SK-N-SH (cell line): ENCODE measurements at regions not wholly inside any gene's neighbourhood (a gene's known extent, or its start where the extent isn't known, plus 50 kb on each side); places are given as distances from the start of the nearest gene placed in this dataset.

Experiments
- CTCF ChIA-PET: fragments of 300-600, 350-600 bp; formaldehyde crosslinking; extraction: SDS; loops from one replicate; lab custom pipeline; 2021; lab: Yijun Ruan, JAX
- POLR2A ChIA-PET: fragments of 350-600 bp; sonication (Branson Sonifier 250); formaldehyde crosslinking; extraction: SDS; loops from one replicate; lab custom pipeline; 2020; ENCODE audit warnings: antibody characterized with exemption, inconsistent platforms; lab: Yijun Ruan, JAX
- DNase-seq: peaks from one replicate; pipeline ENCODE4 v3.0.0; 2012
- H2AFZ ChIP-seq: fragments of 200-600 bp; sonication (generic); 2 replicates; pipeline ENCODE4 v1.8.1; 2016; ENCODE audit warnings: antibody characterized with exemption, mild to moderate bottlenecking, low read depth
- H3F3A ChIP-seq: fragments of 200-600 bp; sonication (generic); replicated peaks from 2 replicates; pipeline ENCODE3; 2016; ENCODE audit warnings: antibody characterized with exemption, mild to moderate bottlenecking; ENCODE audit not compliant: insufficient read depth
- H3K27ac ChIP-seq, 2 experiments: fragments of 200-500 bp in 1 of 2; fragments of 200-600 bp in 1 of 2; sonication (Bioruptor generic) in 1 of 2; sonication (generic), shearing (Covaris generic) in 1 of 2; 2 replicates each; pipeline versions ENCODE4 v1.5.1 to v1.6.1; 2014 to 2016; ENCODE audit warnings: low read depth in 2 of 2, inconsistent platforms in 1 of 2, low read length in 1 of 2, mild to moderate bottlenecking in 1 of 2, mixed read lengths in 1 of 2
- H3K27me3 ChIP-seq: fragments of 200-600 bp; sonication (generic), shearing (Covaris generic); 2 replicates; pipeline ENCODE4 v1.6.1; 2016; ENCODE audit warnings: mixed run types; ENCODE audit not compliant: insufficient read depth
- H3K36me3 ChIP-seq, 2 experiments: fragments of 200-500 bp in 1 of 2; fragments of 200-600 bp in 1 of 2; sonication (Bioruptor generic) in 1 of 2; sonication (generic) in 1 of 2; replicated peaks in 1 of 2; 2 replicates each; pipeline versions ENCODE3 to v1.5.1; 2014 to 2016; ENCODE audit warnings: low read length in 1 of 2, mild to moderate bottlenecking in 1 of 2; ENCODE audit not compliant: insufficient read depth in 2 of 2, control insufficient read depth in 1 of 2
- H3K4me1 ChIP-seq, 2 experiments: fragments of 200-500 bp in 1 of 2; fragments of 200-600 bp in 1 of 2; sonication (Bioruptor generic) in 1 of 2; sonication (generic), shearing (Covaris generic) in 1 of 2; 2 replicates each; pipeline versions ENCODE4 v1.5.1 to v1.6.1; 2014 to 2016; ENCODE audit warnings: low read depth in 1 of 2, low read length in 1 of 2, mixed run types in 1 of 2; ENCODE audit not compliant: insufficient read depth in 2 of 2, control insufficient read depth in 1 of 2
- H3K4me2 ChIP-seq: fragments of 200-600 bp; sonication (generic), shearing (Covaris generic); 2 replicates; pipeline ENCODE4 v1.6.1; 2017; ENCODE audit warnings: mixed run types
- H3K4me3 ChIP-seq, 2 experiments: fragments of 200-500 bp in 1 of 2; fragments of 200-600 bp in 1 of 2; sonication (Bioruptor generic) in 1 of 2; sonication (generic), shearing (Covaris generic) in 1 of 2; 2 replicates each; pipeline versions ENCODE4 v1.5.1 to v1.8.1; 2014 to 2016; ENCODE audit warnings: low read depth in 2 of 2, inconsistent platforms in 1 of 2, low read length in 1 of 2, mild to moderate bottlenecking in 1 of 2, mixed read lengths in 1 of 2, moderate library complexity in 1 of 2
- H3K79me2 ChIP-seq: fragments of 200-600 bp; sonication (generic); 2 replicates; pipeline ENCODE4 v1.8.1; 2017; ENCODE audit warnings: mild to moderate bottlenecking; ENCODE audit not compliant: insufficient read depth
- H3K9ac ChIP-seq: fragments of 200-600 bp; sonication (generic); 2 replicates; pipeline ENCODE4 v1.6.1; 2017; ENCODE audit warnings: mixed run types
- H3K9me2 ChIP-seq: fragments of 200-600 bp; sonication (generic); 2 replicates; pipeline ENCODE4 v1.6.1; 2017; ENCODE audit warnings: mixed run types
- H3K9me3 ChIP-seq: fragments of 200-600 bp; sonication (generic); 2 replicates; pipeline ENCODE4 v1.6.1; 2017; ENCODE audit warnings: mixed run types, mild to moderate bottlenecking, moderate library complexity
- H4K20me1 ChIP-seq: fragments of 200-600 bp; sonication (generic); 2 replicates; pipeline ENCODE4 v1.6.1; 2017; ENCODE audit warnings: mild to moderate bottlenecking, mixed run types; ENCODE audit not compliant: insufficient read depth
- CHD2 ChIP-seq: fragments of 150-350 bp; IDR thresholded peaks from 2 replicates; pipeline ENCODE4 v1.6.1; 2018; ENCODE audit warnings: low read length; ENCODE audit not compliant: partially characterized antibody
- ELF1 ChIP-seq: IDR thresholded peaks from 2 replicates; pipeline ENCODE4 v1.4.0; 2012
- FOXJ3 ChIP-seq: sonication (generic); formaldehyde crosslinking; IDR thresholded peaks from 2 replicates; pipeline ENCODE4 v1.5.1; 2020; ENCODE audit warnings: mild to moderate bottlenecking, missing genetic modification reagents
- GABPA ChIP-seq: IDR thresholded peaks from 2 replicates; pipeline ENCODE4 v1.4.0; 2012; ENCODE audit warnings: low read depth, mild to moderate bottlenecking
- MEF2A ChIP-seq: IDR thresholded peaks from 2 replicates; pipeline ENCODE4 v1.4.0; 2012; ENCODE audit warnings: low read depth, borderline replicate concordance
- PBX3 ChIP-seq: IDR thresholded peaks from 2 replicates; pipeline ENCODE4; 2012
- RXRA ChIP-seq: IDR thresholded peaks from 2 replicates; pipeline ENCODE4 v1.4.0; 2012; ENCODE audit warnings: low read depth, mild to moderate bottlenecking, borderline replicate concordance
- SIN3A ChIP-seq: IDR thresholded peaks from 2 replicates; pipeline ENCODE4 v1.6.1; 2012; ENCODE audit warnings: low read depth, mild to moderate bottlenecking, low read length, moderate library complexity, borderline replicate concordance
- WGBS: methylation state at CpG from one replicate; pipeline ENCODE4 v1.1.6; 2017; ENCODE audit warnings: low lambda C conversion rate; 5-methylcytosine and 5-hydroxymethylcytosine counted together
- TF ChIP-seq, protein P1 (sequence below): IDR thresholded peaks from 2 replicates; pipeline ENCODE4 v1.4.0; 2012; ENCODE audit warnings: low read depth, borderline replicate concordance
- TF ChIP-seq, protein P2 (sequence below): fragments of 200-600 bp; sonication (generic); IDR thresholded peaks from 2 replicates; pipeline ENCODE4 v1.6.1; 2017; ENCODE audit warnings: antibody characterized with exemption, mild to moderate bottlenecking, moderate library complexity

DNA sequence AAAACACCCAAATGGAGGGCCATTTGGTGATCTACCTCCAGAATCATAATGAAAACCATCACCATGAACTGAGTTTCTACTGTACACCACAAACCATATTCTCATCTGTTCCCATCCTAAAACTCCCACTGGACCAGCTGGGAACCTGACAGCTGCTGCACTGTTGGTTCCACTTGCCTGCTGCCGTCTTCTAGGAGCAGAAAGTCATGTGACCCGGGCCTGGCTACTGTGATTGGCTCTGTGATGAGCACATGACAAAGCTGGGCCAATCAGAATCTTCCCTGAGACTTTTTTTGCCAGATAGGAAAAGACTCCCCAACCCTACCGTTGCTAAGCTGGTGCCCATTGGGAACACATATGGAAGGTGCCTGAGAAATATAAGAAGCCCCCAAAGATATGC is 264.2 kb downstream of the MRTFB start:
- POLR2A ChIA-PET, result no interaction called here
- H3K4me3 ChIP-seq, result no peak overlapping the region
- no peaks in the 10 kb centered on the region for H3K36me3 ChIP-seq
- no peak overlapping the region for H3K9ac ChIP-seq
- TF ChIP-seq MEF2A, result no peak
- TF ChIP-seq, protein P1, sequence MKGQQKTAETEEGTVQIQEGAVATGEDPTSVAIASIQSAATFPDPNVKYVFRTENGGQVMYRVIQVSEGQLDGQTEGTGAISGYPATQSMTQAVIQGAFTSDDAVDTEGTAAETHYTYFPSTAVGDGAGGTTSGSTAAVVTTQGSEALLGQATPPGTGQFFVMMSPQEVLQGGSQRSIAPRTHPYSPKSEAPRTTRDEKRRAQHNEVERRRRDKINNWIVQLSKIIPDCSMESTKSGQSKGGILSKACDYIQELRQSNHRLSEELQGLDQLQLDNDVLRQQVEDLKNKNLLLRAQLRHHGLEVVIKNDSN, result 0 out of 2 replicates have a peak, but pooled peaks have one; percentile 20
- TF ChIP-seq FOXJ3 (CRISPR knock-in tag), result no peak
- no peak for TF ChIP-seq SIN3A
- WGBS, result 64% methylated on average over 3 of the region's 3 CpGs
- CTCF ChIA-PET, result no interaction called here
- H3K27ac ChIP-seq, result no peak overlapping the region
- no peak overlapping the region for H2AFZ ChIP-seq
- no peaks in the 10 kb centered on the region for H3F3A ChIP-seq
- H3K27me3 ChIP-seq, result no peaks in the 10 kb centered on the region
- H3K4me2 ChIP-seq, result no peak overlapping the region
- H3K9me3 ChIP-seq, result no peaks in the 10 kb centered on the region
- H3K4me1 ChIP-seq, result no peaks in the 10 kb centered on the region
- H4K20me1 ChIP-seq, result no peaks in the 10 kb centered on the region
- H3K9me2 ChIP-seq, result no peaks in the 10 kb centered on the region
- no peaks in the 10 kb centered on the region for H3K79me2 ChIP-seq
- DNase-seq, result no peak

DNA sequence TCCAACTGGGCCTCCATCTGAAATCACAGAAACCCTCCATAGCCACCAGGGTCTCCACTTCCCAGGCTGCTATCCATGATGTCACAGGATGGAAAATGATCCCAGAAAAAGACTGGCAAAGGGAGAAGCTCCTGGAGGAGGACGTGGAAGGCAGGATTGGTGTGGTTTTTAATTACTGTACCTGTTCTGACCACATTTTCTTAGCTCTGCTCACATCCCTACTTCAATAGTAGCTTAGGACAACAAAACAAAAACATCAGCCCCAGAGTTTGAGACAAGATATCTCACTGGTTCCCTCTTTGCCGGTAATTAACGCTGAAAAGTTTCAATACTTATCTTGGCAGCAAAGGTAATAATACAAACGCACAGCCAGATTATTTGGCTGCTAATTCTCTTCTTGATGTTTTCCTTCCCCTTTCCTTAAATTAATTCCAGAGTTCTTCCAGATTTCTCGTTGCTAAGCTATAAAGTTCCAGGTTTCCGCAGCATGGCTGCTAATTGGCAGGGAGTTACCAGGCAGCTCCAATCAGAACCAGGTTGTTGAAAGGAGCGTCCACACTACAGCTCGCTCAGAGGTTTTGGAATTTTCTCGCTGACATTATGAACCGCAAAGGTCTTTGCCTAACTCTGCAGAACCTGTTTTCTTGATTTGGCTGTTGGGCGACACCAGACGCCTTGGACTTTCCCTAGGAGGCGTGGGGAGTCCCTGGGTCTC is 263.4 kb downstream of the MRTFB start:
- no peak overlapping the region for H2AFZ ChIP-seq
- no peaks in the 10 kb centered on the region for H3K79me2 ChIP-seq
- no peak overlapping the region for H3K4me3 ChIP-seq
- peaks cover 5% of the 10 kb centered on the region for H3F3A ChIP-seq
- no peaks in the 10 kb centered on the region for H3K27me3 ChIP-seq
- 70% methylated on average over 13 of the region's 13 CpGs for WGBS
- peaks cover 0 to 5% of the 10 kb centered on the region in 2 experiments for H3K36me3 ChIP-seq
- H3K9ac ChIP-seq, result no peak overlapping the region
- H3K4me2 ChIP-seq, result no peak overlapping the region
- H4K20me1 ChIP-seq, result no peaks in the 10 kb centered on the region
- H3K9me2 ChIP-seq, result no peaks in the 10 kb centered on the region
- TF ChIP-seq PBX3, result no peak
- TF ChIP-seq GABPA, result no peak
- TF ChIP-seq RXRA, result no peak
- TF ChIP-seq ELF1, result no peak
- TF ChIP-seq, protein P2, sequence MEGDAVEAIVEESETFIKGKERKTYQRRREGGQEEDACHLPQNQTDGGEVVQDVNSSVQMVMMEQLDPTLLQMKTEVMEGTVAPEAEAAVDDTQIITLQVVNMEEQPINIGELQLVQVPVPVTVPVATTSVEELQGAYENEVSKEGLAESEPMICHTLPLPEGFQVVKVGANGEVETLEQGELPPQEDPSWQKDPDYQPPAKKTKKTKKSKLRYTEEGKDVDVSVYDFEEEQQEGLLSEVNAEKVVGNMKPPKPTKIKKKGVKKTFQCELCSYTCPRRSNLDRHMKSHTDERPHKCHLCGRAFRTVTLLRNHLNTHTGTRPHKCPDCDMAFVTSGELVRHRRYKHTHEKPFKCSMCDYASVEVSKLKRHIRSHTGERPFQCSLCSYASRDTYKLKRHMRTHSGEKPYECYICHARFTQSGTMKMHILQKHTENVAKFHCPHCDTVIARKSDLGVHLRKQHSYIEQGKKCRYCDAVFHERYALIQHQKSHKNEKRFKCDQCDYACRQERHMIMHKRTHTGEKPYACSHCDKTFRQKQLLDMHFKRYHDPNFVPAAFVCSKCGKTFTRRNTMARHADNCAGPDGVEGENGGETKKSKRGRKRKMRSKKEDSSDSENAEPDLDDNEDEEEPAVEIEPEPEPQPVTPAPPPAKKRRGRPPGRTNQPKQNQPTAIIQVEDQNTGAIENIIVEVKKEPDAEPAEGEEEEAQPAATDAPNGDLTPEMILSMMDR, result no peak
- TF ChIP-seq CHD2, result no peak
- TF ChIP-seq, all 33 proteins: peak for 0
- Histone ChIP-seq H3K27ac (no peak overlapping the region), H3K9me3 (no peaks in the 10 kb centered on the region), H3K4me1 (no peaks in the 10 kb centered on the region)
- ChIA-PET CTCF (no interaction called here), POLR2A (no interaction called here)
- DNase-seq, result no peak
